GM23248 (cell line): ENCODE measurements at regions not wholly inside any gene's neighbourhood (a gene's known extent, or its start where the extent isn't known, plus 50 kb on each side); places are given as distances from the start of the nearest gene placed in this dataset.

ENCODE experiments used
- EZH2 ChIP-seq: fragments of 200-600 bp; sonication (generic); IDR thresholded peaks from 2 replicates; pipeline ENCODE4 v1.6.1; 2018; ENCODE audit warnings: antibody characterized with exemption, mild to moderate bottlenecking; ENCODE audit not compliant: insufficient read depth, poor library complexity, severe bottlenecking
- EZH2phosphoT487 ChIP-seq: fragments of 200-600 bp; sonication (generic); IDR thresholded peaks from 2 replicates; pipeline ENCODE4 v1.6.1; 2018; ENCODE audit warnings: antibody characterized with exemption, moderate library complexity, mild to moderate bottlenecking, low read depth; ENCODE audit not compliant: insufficient read depth

DNA sequence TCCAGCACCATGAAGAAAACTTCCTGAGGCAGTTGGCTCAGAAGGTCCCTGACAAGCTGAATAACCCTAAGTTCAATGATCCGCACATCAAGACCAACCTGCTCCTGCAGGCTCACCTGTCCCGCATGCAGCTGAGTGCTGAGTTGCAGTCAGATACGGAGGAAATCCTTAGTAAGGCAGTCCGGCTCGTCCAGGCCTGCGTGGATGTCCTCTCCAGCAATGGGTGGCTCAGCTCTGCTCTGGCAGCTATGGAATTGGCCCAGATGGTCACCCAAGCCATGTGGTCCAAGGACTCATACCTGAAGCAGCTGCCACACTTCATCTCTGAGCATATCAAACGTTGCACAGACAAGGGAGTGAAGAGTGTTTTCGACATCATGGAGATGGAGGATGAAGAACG, 88.4 kb upstream of the SMURF2 start:
- TF ChIP-seq EZH2 (no peak), EZH2phosphoT487 (no peak)
